ENCODE measurements at regions not wholly inside any gene's neighbourhood (a gene's known extent, or its start where the extent isn't known, plus 50 kb on each side); places are given as distances from the start of the nearest gene placed in this dataset.
A peak's percentile ranks its signal among the peaks of the same experiment; 100 is the strongest.

DNA sequence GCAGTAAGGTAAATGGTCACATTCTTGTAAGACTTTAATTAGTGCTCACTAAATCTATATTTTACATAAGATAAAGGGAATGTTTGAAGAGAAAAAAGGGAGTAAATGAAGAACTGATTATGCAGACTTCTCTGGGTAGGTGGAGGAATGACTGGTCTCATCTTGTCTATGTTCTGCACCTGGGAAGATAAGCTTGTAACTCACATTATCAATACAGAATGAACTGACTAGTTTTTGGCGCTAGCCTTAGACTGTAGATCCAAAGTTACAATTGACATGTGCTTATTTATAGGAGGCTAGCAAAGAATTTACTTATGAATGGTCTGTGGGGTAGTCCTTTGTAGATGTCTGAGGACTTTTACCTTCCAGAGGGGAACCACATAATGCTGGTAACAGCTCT, 214.9 kb upstream of the RAB4A start:
- peaks cover 35% of the 10 kb centered on the region for H3K4me1 Mint-ChIP-seq
- H3K36me3 Mint-ChIP-seq: no peaks in the 10 kb centered on the region
- H3K9me3 Mint-ChIP-seq: no peaks in the 10 kb centered on the region
- no peak overlapping the region for H3K4me3 Mint-ChIP-seq
- H3K27me3 Mint-ChIP-seq: no peaks in the 10 kb centered on the region
- H3K27ac Mint-ChIP-seq: no peak overlapping the region
- no peak for DNase-seq

- Mint-ChIP-seq H3K27ac (no peak overlapping the region), H3K36me3 (no peaks in the 10 kb centered on the region), H3K4me3 (peak overlapping the region; percentile 15), H3K27me3 (no peaks in the 10 kb centered on the region), H3K9me3 (no peaks in the 10 kb centered on the region), H3K4me1 (peaks cover 36% of the 10 kb centered on the region)
- peak; percentile 14 for DNase-seq
These were observed 212.8 kb upstream of the RAB4A start for GRCh38 chr1:229058111-229058561.

DNA sequence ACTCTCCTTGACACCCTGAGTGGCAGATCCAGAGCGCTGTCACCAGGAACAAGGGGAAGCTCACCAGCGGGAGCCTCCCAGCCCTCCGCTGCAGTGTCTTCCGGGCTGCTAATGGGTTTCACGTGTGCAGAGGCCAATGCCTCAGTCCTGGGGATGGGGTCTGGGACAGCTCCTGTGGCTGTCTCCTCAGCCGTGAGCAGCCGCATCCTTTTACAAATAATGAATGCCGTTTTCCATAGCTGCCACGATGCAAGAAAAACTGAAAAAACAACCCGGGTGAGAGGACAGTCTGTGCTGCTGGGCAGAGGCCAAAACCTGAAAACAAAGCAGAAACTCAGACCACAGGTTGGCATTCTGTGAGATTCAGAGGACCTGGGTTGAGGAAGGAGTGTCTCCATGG, 212.2 kb upstream of the RAB4A start:
- H3K27ac Mint-ChIP-seq: no peak overlapping the region

DNA sequence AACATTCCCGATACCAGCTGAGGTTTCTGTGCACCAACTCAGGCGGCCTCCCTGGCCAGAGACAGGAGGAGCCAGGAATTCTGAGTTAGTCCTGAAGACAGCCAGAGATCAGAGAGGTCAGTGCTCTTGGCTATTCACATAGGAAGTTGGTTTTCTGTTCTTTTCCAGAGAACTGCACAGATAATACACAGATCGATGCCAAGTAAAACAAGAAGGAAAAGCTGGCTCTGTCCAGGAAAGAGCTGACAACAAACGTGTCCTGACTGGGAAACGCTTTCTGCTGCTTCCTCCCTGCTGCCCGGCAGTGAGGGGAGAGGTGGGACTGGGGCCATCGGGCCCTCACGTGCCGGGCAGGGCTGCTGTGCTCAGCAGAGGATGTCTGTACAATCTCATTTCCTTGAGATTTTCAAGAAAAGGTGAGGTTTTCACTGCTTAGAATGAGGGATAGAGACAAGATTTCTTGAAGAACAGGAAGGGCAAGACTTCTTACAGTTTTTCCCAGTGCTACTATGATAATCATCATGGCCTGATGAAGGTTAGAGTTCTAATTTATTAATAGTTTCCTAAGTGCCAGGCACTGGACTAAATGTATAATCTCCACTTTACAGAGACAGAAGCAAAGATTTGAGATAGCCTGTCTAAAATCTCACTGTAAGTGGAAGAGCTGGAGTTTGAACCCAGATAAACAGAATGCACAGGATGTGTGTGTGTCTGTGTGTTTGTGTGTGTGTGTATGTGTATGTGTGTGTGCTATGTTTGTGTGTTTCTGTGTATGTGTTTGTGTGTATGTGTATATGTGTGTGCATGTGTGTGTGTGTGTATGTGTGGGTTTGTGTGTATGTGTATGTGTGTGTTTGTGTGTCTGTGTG, 211.0 kb upstream of the RAB4A start:
- Mint-ChIP-seq H3K4me3 (no peak overlapping the region), H3K36me3 (no peaks in the 10 kb centered on the region)

More for the DNA sequence above, 212.2 kb upstream of the RAB4A start:
- no peak overlapping the region for H3K4me3 Mint-ChIP-seq
- no peaks in the 10 kb centered on the region for H3K36me3 Mint-ChIP-seq
- no peaks in the 10 kb centered on the region for H3K27me3 Mint-ChIP-seq
- no peak for DNase-seq
- peaks cover 36% of the 10 kb centered on the region for H3K4me1 Mint-ChIP-seq
- no peaks in the 10 kb centered on the region for H3K9me3 Mint-ChIP-seq

GRCh38 chr1:229062135-229062534, 208.8 kb upstream of the RAB4A start:
- no peak overlapping the region for H3K4me3 Mint-ChIP-seq
- H3K9me3 Mint-ChIP-seq: no peaks in the 10 kb centered on the region
- no peaks in the 10 kb centered on the region for H3K27me3 Mint-ChIP-seq
- no peaks in the 10 kb centered on the region for H3K36me3 Mint-ChIP-seq
- H3K27ac Mint-ChIP-seq: no peak overlapping the region
- no peak for DNase-seq
- H3K4me1 Mint-ChIP-seq: peaks cover 34% of the 10 kb centered on the region

More for the DNA sequence above, 211.0 kb upstream of the RAB4A start:
- H3K27ac Mint-ChIP-seq: no peak overlapping the region
- no peaks in the 10 kb centered on the region for H3K9me3 Mint-ChIP-seq
- no peak for DNase-seq
- peaks cover 36% of the 10 kb centered on the region for H3K4me1 Mint-ChIP-seq
- no peaks in the 10 kb centered on the region for H3K27me3 Mint-ChIP-seq

GRCh38 chr1:229063154-229063773, 207.6 kb upstream of the RAB4A start:
- H3K27me3 Mint-ChIP-seq: no peaks in the 10 kb centered on the region
- H3K36me3 Mint-ChIP-seq: no peaks in the 10 kb centered on the region
- no peak for DNase-seq
- no peak overlapping the region for H3K4me3 Mint-ChIP-seq
- H3K27ac Mint-ChIP-seq: no peak overlapping the region
- H3K4me1 Mint-ChIP-seq: peaks cover 33% of the 10 kb centered on the region
- H3K9me3 Mint-ChIP-seq: no peaks in the 10 kb centered on the region

DNA sequence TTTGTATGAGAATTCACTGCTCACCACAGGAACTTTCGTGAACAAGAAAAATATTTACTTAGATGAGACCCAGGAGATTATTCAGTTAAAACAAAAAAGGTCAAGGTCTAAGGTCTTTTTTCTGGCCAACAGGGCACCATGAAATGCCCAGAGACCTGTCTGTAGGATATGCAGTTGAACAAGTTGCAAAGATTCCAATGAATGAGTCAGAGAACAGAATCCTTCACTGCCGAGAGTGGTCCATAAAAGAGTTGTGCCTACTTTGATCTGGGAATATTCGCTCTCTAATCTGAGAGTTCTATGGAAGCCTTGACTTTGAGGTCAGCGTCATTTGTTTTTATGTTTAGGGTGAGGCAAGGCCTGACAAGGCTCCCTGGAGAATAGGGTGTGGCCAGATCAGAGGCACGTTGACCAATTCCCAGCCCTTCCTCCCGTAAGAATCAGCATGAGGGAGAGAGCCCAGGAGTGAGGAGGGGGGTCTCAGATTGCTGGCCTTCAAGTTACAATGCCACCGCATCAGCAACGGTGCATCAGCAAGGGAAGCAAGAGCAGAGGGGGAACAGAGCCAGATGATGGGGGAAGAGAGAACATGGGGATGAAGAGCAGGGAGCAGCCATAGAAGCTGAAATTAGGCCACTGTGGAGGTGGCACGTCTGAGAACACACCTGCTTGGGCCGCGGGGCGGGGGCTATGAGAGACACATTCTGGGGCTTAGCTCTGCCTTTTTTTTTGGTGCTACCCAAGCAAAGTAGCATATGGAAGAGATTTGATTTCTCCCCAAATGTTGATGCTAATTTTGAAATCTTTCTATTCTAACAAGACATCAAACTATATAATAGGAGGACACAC, 206.4 kb upstream of the RAB4A start:
- Mint-ChIP-seq H3K36me3 (no peaks in the 10 kb centered on the region), H3K4me3 (no peak overlapping the region), H3K27me3 (no peaks in the 10 kb centered on the region), H3K9me3 (no peaks in the 10 kb centered on the region), H3K27ac (no peak overlapping the region), H3K4me1 (peaks cover 27% of the 10 kb centered on the region)
- DNase-seq: no peak

GRCh38 chr1:229065613-229066012, 205.3 kb upstream of the RAB4A start:
- Mint-ChIP-seq H3K36me3 (no peaks in the 10 kb centered on the region), H3K4me3 (no peak overlapping the region), H3K4me1 (peaks cover 24% of the 10 kb centered on the region), H3K27me3 (no peaks in the 10 kb centered on the region), H3K27ac (no peak overlapping the region), H3K9me3 (no peaks in the 10 kb centered on the region)
- no peak for DNase-seq

- Mint-ChIP-seq H3K4me1 (peaks cover 21% of the 10 kb centered on the region), H3K36me3 (no peaks in the 10 kb centered on the region), H3K4me3 (no peak overlapping the region), H3K9me3 (no peaks in the 10 kb centered on the region), H3K27ac (no peak overlapping the region), H3K27me3 (no peaks in the 10 kb centered on the region)
- DNase-seq: no peak
These were observed 204.3 kb upstream of the RAB4A start for GRCh38 chr1:229066591-229066990.

GRCh38 chr1:229067546-229067945, 203.4 kb upstream of the RAB4A start:
- no peaks in the 10 kb centered on the region for H3K36me3 Mint-ChIP-seq
- H3K27me3 Mint-ChIP-seq: no peaks in the 10 kb centered on the region
- no peak for DNase-seq
- no peaks in the 10 kb centered on the region for H3K9me3 Mint-ChIP-seq
- H3K4me3 Mint-ChIP-seq: no peak overlapping the region
- H3K27ac Mint-ChIP-seq: no peak overlapping the region
- H3K4me1 Mint-ChIP-seq: peaks cover 21% of the 10 kb centered on the region

- H3K36me3 Mint-ChIP-seq: no peaks in the 10 kb centered on the region
- DNase-seq: no peak
- H3K27ac Mint-ChIP-seq: no peak overlapping the region
- H3K9me3 Mint-ChIP-seq: no peaks in the 10 kb centered on the region
- H3K27me3 Mint-ChIP-seq: no peaks in the 10 kb centered on the region
- H3K4me3 Mint-ChIP-seq: no peak overlapping the region
- peaks cover 21% of the 10 kb centered on the region for H3K4me1 Mint-ChIP-seq
These were observed 202.5 kb upstream of the RAB4A start for GRCh38 chr1:229068270-229068987.

DNA sequence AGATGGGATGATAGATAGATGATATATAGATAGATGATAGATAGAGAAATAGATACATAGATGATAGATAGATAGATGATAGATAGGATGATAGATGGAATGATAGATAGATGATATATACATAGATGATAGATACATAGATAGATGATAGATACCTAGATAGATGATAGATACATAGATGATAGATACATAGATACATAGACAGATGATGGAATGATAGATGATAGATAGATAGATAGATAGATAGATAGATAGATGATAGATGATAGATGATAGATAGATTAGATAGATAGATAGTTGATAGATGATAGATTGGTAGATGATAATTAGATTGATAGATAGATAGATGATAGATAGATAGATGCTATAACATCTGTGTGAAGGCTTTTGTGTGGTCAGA, 201.7 kb upstream of the RAB4A start:
- Mint-ChIP-seq H3K27ac (no peak overlapping the region), H3K4me1 (peaks cover 21% of the 10 kb centered on the region), H3K4me3 (no peak overlapping the region), H3K9me3 (no peaks in the 10 kb centered on the region), H3K36me3 (no peaks in the 10 kb centered on the region), H3K27me3 (no peaks in the 10 kb centered on the region)
- no peak for DNase-seq

- Mint-ChIP-seq H3K27ac (no peak overlapping the region), H3K9me3 (no peaks in the 10 kb centered on the region), H3K27me3 (no peaks in the 10 kb centered on the region)
These were observed 200.7 kb upstream of the RAB4A start for GRCh38 chr1:229070168-229070567.

GRCh38 chr1:229073251-229073650, 197.7 kb upstream of the RAB4A start:
- no peak overlapping the region for H3K27ac Mint-ChIP-seq
- no peaks in the 10 kb centered on the region for H3K27me3 Mint-ChIP-seq
- no peak overlapping the region for H3K4me3 Mint-ChIP-seq

More at GRCh38 chr1:229070168-229070567, 200.7 kb upstream of the RAB4A start:
- Mint-ChIP-seq H3K4me1 (peaks cover 21% of the 10 kb centered on the region), H3K4me3 (no peak overlapping the region), H3K36me3 (no peaks in the 10 kb centered on the region)
- DNase-seq: no peak

More at GRCh38 chr1:229073251-229073650, 197.7 kb upstream of the RAB4A start:
- no peak for DNase-seq
- peaks cover 6% of the 10 kb centered on the region for H3K4me1 Mint-ChIP-seq
- no peaks in the 10 kb centered on the region for H3K9me3 Mint-ChIP-seq
- H3K36me3 Mint-ChIP-seq: no peaks in the 10 kb centered on the region

All from activated naive CD8-positive, alpha-beta T cell treated with anti-CD3 and anti-CD28 coated beads for 36 hours (primary cell).